Non-pigmented ciliary epithelial cell (primary cell): ENCODE measurements at regions not wholly inside any gene's neighbourhood (a gene's known extent, or its start where the extent isn't known, plus 50 kb on each side); places are given as distances from the start of the nearest gene placed in this dataset.

ENCODE experiments used
- DNase-seq: peaks from one replicate; pipeline ENCODE4 v3.0.0-alpha.2; 2010; ENCODE audit warnings: low read depth

GRCh38 chr13:22092791-22093560 is 422.1 kb downstream of the FGF9 start:
- DNase-seq = no peak

DNA sequence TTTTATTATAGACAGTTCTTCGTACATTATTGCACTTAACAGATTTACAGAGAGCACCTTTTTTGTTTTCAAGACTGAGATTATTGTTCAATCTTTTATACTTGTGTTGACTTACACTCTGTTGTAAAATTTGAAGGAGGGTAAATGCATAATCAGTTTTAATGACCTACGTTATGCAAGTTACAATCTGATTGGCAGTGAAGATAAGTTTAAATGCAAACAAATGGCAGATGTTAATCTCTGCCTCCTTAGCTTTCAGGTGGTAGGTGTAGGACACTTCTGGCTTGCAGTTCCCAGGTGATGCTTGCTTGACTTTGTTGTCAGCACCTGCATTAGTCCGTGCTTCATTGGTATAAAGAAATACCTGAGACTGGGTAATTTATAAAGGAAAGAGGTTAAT is 424.9 kb downstream of the FGF9 start:
- no peak for DNase-seq

DNA sequence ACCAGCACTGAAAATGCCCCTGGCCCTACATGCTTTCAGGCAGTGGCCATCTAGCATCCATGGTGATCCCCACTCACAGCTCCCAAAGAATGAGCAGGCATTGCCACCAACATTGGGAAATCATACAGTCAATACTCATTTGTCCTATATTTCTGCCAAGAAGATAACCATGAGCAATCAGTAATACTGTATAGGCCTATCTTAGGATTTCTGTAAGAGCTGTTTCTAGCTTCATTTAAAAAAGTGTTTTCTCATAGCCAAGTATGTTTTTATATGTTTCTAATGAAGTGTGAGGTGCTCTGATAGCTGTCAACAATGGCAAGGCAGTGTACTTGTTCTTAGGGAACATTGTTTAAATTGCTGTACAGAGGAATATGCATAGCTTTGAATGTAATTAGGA is 428.7 kb downstream of the FGF9 start:
- DNase-seq = no peak

- DNase-seq = no peak
Observed at GRCh38 chr13:22102271-22102670, 431.4 kb downstream of the FGF9 start.

- no peak for DNase-seq
Observed at GRCh38 chr13:22103046-22104027, 432.5 kb downstream of the FGF9 start.

- DNase-seq = no peak
Observed at GRCh38 chr13:22106058-22106457, 435.2 kb downstream of the FGF9 start.

- no peak for DNase-seq
Observed at GRCh38 chr13:22107549-22107948, 436.7 kb downstream of the FGF9 start.

GRCh38 chr13:22108283-22108942 is 437.5 kb downstream of the FGF9 start:
- DNase-seq = no peak

DNA sequence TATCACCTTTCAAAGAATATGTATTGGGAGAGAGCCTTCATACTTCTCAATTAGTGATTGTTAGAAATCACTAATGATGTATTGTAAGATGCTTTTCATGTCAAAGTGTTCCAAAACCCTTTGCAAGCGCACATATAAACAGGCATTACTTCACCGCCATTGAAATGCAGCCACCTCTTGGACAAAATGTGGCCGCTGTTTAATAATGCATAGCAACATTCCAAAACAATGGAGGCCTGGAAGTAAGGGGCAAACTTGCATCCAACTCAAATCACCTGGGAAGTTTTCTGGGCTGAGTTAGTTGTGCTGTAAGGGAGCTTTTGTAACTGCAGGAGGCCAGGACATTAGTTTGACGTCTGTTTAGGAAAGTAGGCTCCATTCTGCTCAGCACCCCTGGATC is 438.1 kb downstream of the FGF9 start:
- DNase-seq = no peak

- DNase-seq = no peak
Observed at GRCh38 chr13:22110368-22110767, 439.5 kb downstream of the FGF9 start.

DNA sequence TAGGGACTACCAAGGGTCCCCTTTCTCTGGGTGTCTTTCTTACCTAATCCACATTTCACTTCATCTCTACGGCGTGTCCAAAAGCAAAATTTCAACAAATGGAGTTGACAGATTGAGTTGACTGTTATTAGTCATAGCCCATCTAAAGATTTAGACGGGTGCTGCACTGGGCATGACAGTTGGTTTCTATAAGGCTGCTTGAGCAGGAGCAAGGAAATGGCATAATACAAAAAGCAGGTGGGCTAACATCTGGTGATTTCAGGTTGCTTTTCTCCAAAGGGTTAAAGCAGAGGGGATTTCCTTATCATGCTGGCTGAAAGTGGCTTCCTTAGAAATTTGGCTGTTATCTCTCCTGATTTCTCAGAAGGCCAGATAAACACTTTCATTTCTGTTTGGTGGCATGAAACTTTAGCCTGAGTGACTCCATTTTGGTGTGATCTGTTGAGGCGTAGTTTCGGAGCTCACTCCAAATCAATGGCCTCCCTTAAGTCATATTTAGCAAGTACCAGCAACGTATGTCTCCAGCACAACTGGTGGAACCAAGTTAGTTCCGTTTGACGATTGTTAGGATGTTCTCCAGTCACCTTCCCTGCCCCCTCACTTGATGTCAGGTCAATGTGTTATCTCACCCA is 440.4 kb downstream of the FGF9 start:
- no peak for DNase-seq

- DNase-seq = no peak
Observed at GRCh38 chr13:22111961-22112360, 441.1 kb downstream of the FGF9 start.

GRCh38 chr13:22112956-22113745 is 442.3 kb downstream of the FGF9 start:
- no peak for DNase-seq

DNA sequence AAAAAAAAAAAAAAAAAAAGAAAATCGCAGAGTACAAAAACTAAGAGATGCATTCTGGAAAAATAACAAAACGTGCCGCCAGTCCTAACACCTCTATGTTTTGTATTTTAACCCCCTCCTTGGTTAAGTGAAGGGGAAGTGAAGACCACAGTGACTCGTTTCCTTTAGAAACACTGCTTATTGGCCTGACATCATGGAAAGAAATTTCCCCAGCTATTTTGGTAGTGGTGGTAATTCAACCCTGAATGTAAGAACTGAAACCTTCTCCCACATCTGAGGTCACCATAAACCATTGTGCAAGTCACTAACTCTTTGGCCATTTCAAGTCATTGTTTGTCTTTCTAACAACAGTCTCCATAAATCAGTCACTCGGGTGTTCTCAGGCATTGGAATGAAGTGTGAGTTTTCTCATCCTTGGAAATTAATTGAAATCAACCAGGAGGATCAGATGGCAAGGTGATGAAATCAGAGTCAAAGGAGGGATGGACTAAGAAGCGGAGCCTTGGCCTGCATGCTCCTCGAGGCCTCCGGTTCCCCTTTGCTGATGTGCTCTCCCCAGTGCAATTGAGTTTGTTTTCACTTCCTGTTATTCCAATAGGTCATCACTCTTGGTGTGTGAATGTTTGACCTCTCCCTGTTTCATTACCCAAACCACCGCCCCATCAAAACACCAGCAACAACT is 443.9 kb downstream of the FGF9 start:
- DNase-seq = no peak

DNA sequence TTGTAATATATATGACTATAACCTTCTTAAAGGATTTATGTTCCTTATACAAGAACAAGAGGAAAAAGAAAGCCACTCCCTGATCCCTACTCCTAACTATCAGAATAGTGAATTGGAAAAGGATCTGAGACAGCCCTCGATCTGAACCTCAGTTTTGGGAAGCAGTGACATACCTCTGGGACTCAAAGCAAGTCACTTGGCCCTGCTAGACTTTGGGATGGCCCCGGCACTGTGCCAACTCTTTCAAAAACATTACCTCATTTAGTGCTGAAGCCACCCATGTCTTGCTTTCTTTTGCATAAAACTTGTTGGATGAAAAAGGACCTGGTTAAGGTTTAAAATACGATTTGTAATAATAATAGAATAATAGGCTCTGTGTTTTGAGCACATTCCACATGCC is 447.3 kb downstream of the FGF9 start:
- no peak for DNase-seq

DNA sequence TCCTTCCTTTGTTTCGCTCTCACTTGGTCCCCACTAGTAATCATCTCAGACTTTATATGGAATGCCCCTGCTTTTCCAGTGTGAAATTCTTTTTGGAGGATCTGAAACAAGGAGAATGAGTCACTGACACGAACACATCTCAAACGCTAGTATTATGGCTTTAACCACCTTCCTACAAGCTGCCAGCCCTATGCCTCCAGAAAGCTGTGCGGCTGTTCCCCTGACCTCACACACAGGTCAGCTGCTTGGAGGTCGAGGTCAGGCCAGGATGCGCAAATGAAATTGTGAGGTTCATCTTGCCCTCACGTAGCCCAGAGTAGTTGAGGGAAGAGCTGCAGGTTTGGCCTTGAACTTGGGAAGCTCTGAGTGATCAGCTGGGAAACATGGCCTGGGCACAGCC is 449.8 kb downstream of the FGF9 start:
- DNase-seq = no peak

DNA sequence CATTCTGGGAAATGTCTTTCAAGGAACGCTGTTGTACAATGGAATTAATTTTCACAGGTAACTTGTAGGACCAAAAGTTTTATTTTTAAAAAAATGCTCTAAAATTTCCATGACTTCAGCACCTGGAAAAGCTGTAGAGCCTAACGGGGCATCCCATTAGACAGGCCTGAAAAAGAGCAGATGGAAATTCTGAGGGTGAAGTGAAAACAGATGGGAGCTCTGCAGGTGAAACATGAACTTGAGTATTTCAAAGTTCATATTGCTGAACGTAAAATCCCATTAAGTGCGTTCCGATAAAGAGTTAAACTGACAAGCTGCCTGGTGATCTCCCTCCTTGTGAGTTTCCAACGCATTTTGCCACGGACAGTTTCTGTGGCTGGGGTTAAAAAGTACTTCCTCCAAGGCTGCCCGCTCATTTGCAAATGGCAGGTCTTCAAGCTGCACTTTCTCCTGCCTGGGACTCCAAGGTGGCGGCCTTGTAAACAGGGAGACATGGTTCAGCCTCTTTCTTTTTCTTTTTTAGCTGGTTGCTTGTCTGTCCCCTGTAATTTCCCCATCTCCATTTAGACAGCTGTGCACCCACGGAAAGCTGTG is 450.4 kb downstream of the FGF9 start:
- DNase-seq = no peak

DNA sequence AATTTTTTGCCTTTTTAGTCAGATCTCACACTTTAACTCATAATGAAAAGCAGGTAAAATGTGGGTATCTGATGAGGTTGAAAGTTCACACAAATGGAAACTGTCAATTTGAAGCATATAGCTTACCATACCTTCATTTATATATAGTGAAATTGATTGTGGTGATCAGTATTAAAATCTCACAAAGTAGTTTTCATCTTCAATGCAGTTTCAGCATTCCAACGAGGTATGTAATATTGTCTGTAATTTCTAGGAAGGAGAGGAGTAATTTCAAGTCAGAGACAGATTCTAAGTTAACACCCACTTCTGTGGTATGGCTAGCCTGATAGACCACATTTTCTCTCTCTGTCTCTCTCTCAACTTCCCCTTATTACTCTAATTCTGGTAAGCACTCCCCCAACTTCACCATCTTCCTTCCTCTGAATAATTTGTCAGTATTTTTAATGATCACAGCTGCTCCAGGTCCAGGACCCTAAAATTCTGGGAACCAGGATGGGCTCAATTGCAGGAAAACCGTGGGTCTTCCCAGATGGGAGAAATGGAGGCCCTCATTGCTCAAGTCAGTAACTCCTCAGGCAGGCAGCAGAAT is 455.7 kb downstream of the FGF9 start:
- no peak for DNase-seq

GRCh38 chr13:22127277-22128164 is 456.6 kb downstream of the FGF9 start:
- no peak for DNase-seq
